Trophoblast cell (in vitro differentiated cells and primary cell): ENCODE measurements at regions not wholly inside any gene's neighbourhood (a gene's known extent, or its start where the extent isn't known, plus 50 kb on each side); places are given as distances from the start of the nearest gene placed in this dataset.

Experiments
- DNase-seq, 2 donors: peaks; one replicate each; pipeline ENCODE4 v3.0.0-alpha.2; 2016
- H2AFZ ChIP-seq: 2 replicates; pipeline ENCODE4 v1.6.1; 2013; ENCODE audit warnings: low read length, moderate library complexity, mild to moderate bottlenecking; ENCODE audit not compliant: insufficient read depth, poor library complexity
- H2AK5ac ChIP-seq: 2 replicates; pipeline ENCODE4 v1.6.1; 2013; ENCODE audit warnings: mild to moderate bottlenecking, low read length
- H2BK120ac ChIP-seq: 2 replicates; pipeline ENCODE4 v1.6.1; 2013; ENCODE audit warnings: low read length, mild to moderate bottlenecking, moderate library complexity; ENCODE audit not compliant: insufficient read depth, poor library complexity
- H2BK12ac ChIP-seq: 2 replicates; pipeline ENCODE4 v1.6.1; 2013; ENCODE audit warnings: mild to moderate bottlenecking, low read length, moderate library complexity
- H2BK5ac ChIP-seq: 2 replicates; pipeline ENCODE4 v1.6.1; 2013; ENCODE audit warnings: low read length, low read depth, moderate library complexity, mild to moderate bottlenecking; ENCODE audit not compliant: poor library complexity
- H3K14ac ChIP-seq: 2 replicates; pipeline ENCODE4 v1.6.1; 2013; ENCODE audit warnings: mild to moderate bottlenecking, low read length
- H3K18ac ChIP-seq: 2 replicates; pipeline ENCODE4 v1.6.1; 2013; ENCODE audit warnings: mild to moderate bottlenecking, low read length
- H3K23ac ChIP-seq: 2 replicates; pipeline ENCODE4 v1.6.1; 2013; ENCODE audit warnings: low read length
- H3K27ac ChIP-seq: 2 replicates; pipeline ENCODE4 v1.5.1; 2013; ENCODE audit warnings: low read depth, mild to moderate bottlenecking, inconsistent platforms, low read length, moderate library complexity
- H3K27me3 ChIP-seq: 2 replicates; pipeline ENCODE4 v1.6.1; 2013; ENCODE audit warnings: inconsistent platforms, mild to moderate bottlenecking, low read length, moderate library complexity; ENCODE audit not compliant: insufficient read depth
- H3K36me3 ChIP-seq, 2 experiments: 1 replicate in 1 of 2; 2 replicates in 1 of 2; pipeline ENCODE4 v1.6.1; 2013; ENCODE audit warnings: low read length in 2 of 2, mild to moderate bottlenecking in 2 of 2, moderate library complexity in 1 of 2; ENCODE audit not compliant: insufficient read depth in 2 of 2, control insufficient read depth in 1 of 2
- H3K4ac ChIP-seq: 2 replicates; pipeline ENCODE4 v1.6.1; 2013; ENCODE audit warnings: low read depth, mild to moderate bottlenecking, low read length, moderate library complexity
- H3K4me1 ChIP-seq, 2 experiments: 1 replicate in 1 of 2; 2 replicates in 1 of 2; pipeline ENCODE4 v1.6.1; 2013; ENCODE audit warnings: low read length in 2 of 2, mild to moderate bottlenecking in 2 of 2, moderate library complexity in 1 of 2; ENCODE audit not compliant: insufficient read depth in 2 of 2, control insufficient read depth in 1 of 2
- H3K4me2 ChIP-seq: 2 replicates; pipeline ENCODE4 v1.6.1; 2013; ENCODE audit warnings: inconsistent platforms, mild to moderate bottlenecking, low read length, moderate library complexity
- H3K4me3 ChIP-seq: 2 replicates; pipeline ENCODE4 v1.5.1; 2013; ENCODE audit warnings: mild to moderate bottlenecking, low read depth, low read length, inconsistent platforms
- H3K79me1 ChIP-seq: one replicate; pipeline ENCODE4 v1.6.1; 2013; ENCODE audit warnings: low read length
- H3K79me2 ChIP-seq: 2 replicates; pipeline ENCODE4 v1.6.1; 2013; ENCODE audit warnings: low read length, mild to moderate bottlenecking; ENCODE audit not compliant: control insufficient read depth, insufficient read depth, poor library complexity
- H3K9ac ChIP-seq: 2 replicates; pipeline ENCODE4 v1.6.1; 2013; ENCODE audit warnings: mild to moderate bottlenecking, low read length
- H3K9me3 ChIP-seq: 2 replicates; pipeline ENCODE4 v1.6.1; 2013; ENCODE audit warnings: low read depth, mild to moderate bottlenecking, control low read depth, inconsistent platforms, low read length; ENCODE audit not compliant: insufficient read depth
- H4K12ac ChIP-seq: 2 replicates; pipeline ENCODE4 v1.6.1; 2013; ENCODE audit warnings: low read depth, mild to moderate bottlenecking, low read length, moderate library complexity
- H4K8ac ChIP-seq: 2 replicates; pipeline ENCODE4 v1.6.1; 2013; ENCODE audit warnings: low read depth, mild to moderate bottlenecking, low read length, moderate library complexity
- H4K91ac ChIP-seq: one replicate; pipeline ENCODE4 v1.6.1; 2013; ENCODE audit warnings: low read depth, mild to moderate bottlenecking, low read length, moderate library complexity
- WGBS: extraction: QIAGEN DNeasy Blood & Tissue Kit; methylation state at CpG from one replicate; pipeline ENCODE4 v1.1.7; 2013; ENCODE audit warnings: missing lambda C conversion rate; ENCODE audit not compliant: insufficient read length, insufficient coverage; ENCODE audit errors: extremely low coverage; 5-methylcytosine and 5-hydroxymethylcytosine counted together

DNA sequence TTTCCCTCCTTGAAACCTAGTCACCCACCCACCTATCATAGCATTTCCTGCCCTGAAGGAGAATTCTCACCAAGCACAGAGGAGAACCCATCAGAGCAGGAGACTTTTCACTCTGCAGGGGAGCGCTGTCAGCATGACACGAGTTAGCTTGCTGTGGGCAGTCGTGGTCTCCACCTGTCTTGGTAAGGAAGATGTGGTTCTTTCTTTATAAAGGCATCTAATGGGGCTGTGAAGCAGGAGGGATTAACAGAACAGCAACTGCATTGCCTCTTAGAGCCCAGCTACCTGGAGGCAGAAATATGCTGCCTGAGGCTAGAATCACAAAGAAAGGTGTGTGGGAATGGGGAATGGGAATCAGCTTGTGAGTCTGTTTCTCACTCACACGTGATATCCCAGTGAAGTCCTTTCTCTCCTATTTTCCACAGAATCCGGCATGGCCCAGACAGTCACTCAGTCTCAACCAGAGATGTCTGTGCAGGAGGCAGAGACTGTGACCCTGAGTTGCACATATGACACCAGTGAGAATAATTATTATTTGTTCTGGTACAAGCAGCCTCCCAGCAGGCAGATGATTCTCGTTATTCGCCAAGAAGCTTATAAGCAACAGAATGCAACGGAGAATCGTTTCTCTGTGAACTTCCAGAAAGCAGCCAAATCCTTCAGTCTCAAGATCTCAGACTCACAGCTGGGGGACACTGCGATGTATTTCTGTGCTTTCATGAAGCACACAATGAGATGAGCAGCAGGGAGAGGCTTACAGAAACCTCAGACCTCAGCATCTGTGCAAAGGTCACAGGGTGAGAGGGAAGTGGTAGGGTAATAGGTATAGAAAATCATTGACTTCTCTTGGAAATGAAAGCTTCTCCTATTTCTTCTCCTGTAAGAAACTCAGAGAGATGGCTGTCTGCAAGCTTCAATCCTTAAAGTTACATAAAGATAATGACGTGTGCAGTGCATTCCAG is 316.9 kb downstream of the DAD1 start:
- no peak overlapping the region for H3K4me3 ChIP-seq
- no peak overlapping the region for H2BK5ac ChIP-seq
- H3K27ac ChIP-seq: no peak overlapping the region
- no peak overlapping the region for H3K18ac ChIP-seq
- H3K4ac ChIP-seq: no peak overlapping the region
- H3K79me1 ChIP-seq: no peaks in the 10 kb centered on the region
- no peaks in the 10 kb centered on the region for H3K9me3 ChIP-seq
- H2AK5ac ChIP-seq: no peak overlapping the region
- peak; percentile 52 to 72 for DNase-seq
- no CpG with 5 or more reads among the region's 11 CpGs for WGBS
- H3K36me3 ChIP-seq: no peaks in the 10 kb centered on the region
- H4K12ac ChIP-seq: no peak overlapping the region
- H3K4me1 ChIP-seq: peaks cover 0 to 2% of the 10 kb centered on the region in 2 experiments
- H2BK120ac ChIP-seq: no peak overlapping the region
- H4K8ac ChIP-seq: no peak overlapping the region
- H3K9ac ChIP-seq: no peak overlapping the region
- H4K91ac ChIP-seq: no peak overlapping the region
- no peaks in the 10 kb centered on the region for H3K27me3 ChIP-seq
- no peak overlapping the region for H2BK12ac ChIP-seq
- no peaks in the 10 kb centered on the region for H3K79me2 ChIP-seq
- H2AFZ ChIP-seq: no peak overlapping the region
- no peak overlapping the region for H3K23ac ChIP-seq
- no peak overlapping the region for H3K4me2 ChIP-seq
- no peak overlapping the region for H3K14ac ChIP-seq

DNA sequence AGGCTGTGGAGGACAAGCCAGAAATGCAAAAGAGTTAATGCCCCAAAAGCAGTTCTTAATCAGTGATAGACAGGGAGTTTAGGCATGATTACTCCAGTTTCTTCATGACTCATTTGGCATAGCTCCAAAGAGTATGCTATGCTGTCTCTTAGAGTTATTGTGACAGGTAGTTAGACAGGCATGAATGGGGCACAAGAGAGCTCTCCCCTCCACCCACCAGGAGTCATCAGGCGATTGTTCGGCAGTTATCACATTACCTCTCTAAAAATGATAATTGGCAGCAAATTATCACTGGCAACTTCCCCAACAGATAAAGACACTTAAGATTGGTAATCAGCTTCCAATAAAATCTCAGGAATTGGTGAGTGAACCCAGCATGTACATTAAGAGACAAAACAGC is 320.1 kb downstream of the DAD1 start:
- Histone ChIP-seq H2AFZ (no peak overlapping the region), H3K27ac (no peak overlapping the region), H3K79me2 (no peaks in the 10 kb centered on the region), H3K36me3 (no peaks in the 10 kb centered on the region), H3K4ac (no peak overlapping the region), H4K8ac (no peak overlapping the region), H3K18ac (no peak overlapping the region), H4K12ac (no peak overlapping the region), H3K9me3 (no peaks in the 10 kb centered on the region), H2BK5ac (no peak overlapping the region), H3K4me2 (no peak overlapping the region), H3K9ac (no peak overlapping the region), H3K23ac (no peak overlapping the region), H2BK120ac (no peak overlapping the region), H2AK5ac (no peak overlapping the region), H4K91ac (no peak overlapping the region), H3K79me1 (no peaks in the 10 kb centered on the region), H3K4me1 (peaks cover 0 to 2% of the 10 kb centered on the region in 2 experiments), H3K27me3 (no peaks in the 10 kb centered on the region), H2BK12ac (no peak overlapping the region), H3K14ac (no peak overlapping the region), H3K4me3 (no peak overlapping the region)
- no CpG with 5 or more reads among the region's 2 CpGs for WGBS
- DNase-seq: peak; percentile 21 to 66

DNA sequence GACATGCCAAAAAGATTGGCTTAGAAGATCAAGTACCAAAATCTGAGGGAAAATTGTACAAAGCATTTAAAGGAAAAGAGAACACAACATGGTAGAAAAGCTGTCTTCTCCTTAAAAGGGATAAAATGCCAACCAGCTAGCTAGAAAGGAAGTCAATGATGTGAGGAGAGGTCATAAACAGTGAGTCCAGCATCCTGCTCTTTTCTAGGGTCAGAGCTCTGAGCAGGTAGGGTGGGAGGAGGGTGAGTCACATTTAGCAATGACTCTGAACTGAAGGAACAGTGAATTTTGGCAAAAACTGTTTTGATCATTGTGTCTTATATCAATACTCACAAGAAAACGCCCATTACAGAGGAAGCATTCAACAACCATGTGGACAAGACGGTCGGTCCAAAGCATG is 322.3 kb downstream of the DAD1 start:
- H3K4me3 ChIP-seq: no peak overlapping the region
- no peak overlapping the region for H4K12ac ChIP-seq
- H3K9ac ChIP-seq: no peak overlapping the region
- peaks cover 0 to under 1% of the 10 kb centered on the region in 2 experiments for H3K4me1 ChIP-seq
- no peak overlapping the region for H4K8ac ChIP-seq
- no peak for DNase-seq
- H2BK12ac ChIP-seq: no peak overlapping the region
- H3K14ac ChIP-seq: no peak overlapping the region
- WGBS: no CpG with 5 or more reads among the region's 3 CpGs
- no peak overlapping the region for H3K4me2 ChIP-seq
- H4K91ac ChIP-seq: no peak overlapping the region
- H3K18ac ChIP-seq: no peak overlapping the region
- no peak overlapping the region for H2AK5ac ChIP-seq
- H3K79me2 ChIP-seq: no peaks in the 10 kb centered on the region
- H3K27ac ChIP-seq: no peak overlapping the region
- H3K27me3 ChIP-seq: no peaks in the 10 kb centered on the region
- no peaks in the 10 kb centered on the region for H3K79me1 ChIP-seq
- no peaks in the 10 kb centered on the region for H3K36me3 ChIP-seq
- H2BK120ac ChIP-seq: no peak overlapping the region
- no peak overlapping the region for H2BK5ac ChIP-seq
- H3K9me3 ChIP-seq: no peaks in the 10 kb centered on the region
- H2AFZ ChIP-seq: no peak overlapping the region
- H3K4ac ChIP-seq: no peak overlapping the region
- H3K23ac ChIP-seq: no peak overlapping the region

DNA sequence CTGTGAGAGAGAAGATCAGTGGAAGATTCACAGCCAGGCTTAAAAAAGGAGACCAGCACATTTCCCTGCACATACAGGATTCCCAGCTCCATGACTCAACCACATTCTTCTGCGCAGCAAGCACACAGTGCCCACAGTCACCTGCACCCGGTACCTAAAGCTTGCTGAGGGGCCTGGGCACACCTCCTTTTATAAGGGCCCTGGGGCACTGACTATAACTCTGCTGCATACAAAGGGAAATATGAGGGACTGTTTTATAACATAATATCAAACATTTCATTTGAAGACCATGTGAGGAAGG is 322.9 kb downstream of the DAD1 start:
- Histone ChIP-seq H3K4me1 (no peaks in the 10 kb centered on the region), H3K4ac (no peak overlapping the region), H3K36me3 (no peaks in the 10 kb centered on the region), H2BK5ac (no peak overlapping the region), H4K8ac (no peak overlapping the region), H3K79me1 (no peaks in the 10 kb centered on the region), H2AK5ac (no peak overlapping the region), H3K4me3 (no peak overlapping the region), H2BK120ac (no peak overlapping the region), H3K27ac (no peak overlapping the region), H3K23ac (no peak overlapping the region), H3K9ac (no peak overlapping the region), H3K18ac (no peak overlapping the region), H3K4me2 (no peak overlapping the region), H4K91ac (no peak overlapping the region), H3K27me3 (no peaks in the 10 kb centered on the region), H2BK12ac (no peak overlapping the region), H4K12ac (no peak overlapping the region), H3K79me2 (no peaks in the 10 kb centered on the region), H2AFZ (no peak overlapping the region), H3K14ac (no peak overlapping the region), H3K9me3 (no peaks in the 10 kb centered on the region)
- no CpG with 5 or more reads among the region's 2 CpGs for WGBS
- peak; percentile 55 to 78 for DNase-seq
